DOHH2 (cell line): ENCODE measurements at regions not wholly inside any gene's neighbourhood (a gene's known extent, or its start where the extent isn't known, plus 50 kb on each side); places are given as distances from the start of the nearest gene placed in this dataset.

Source experiments
- EZH2phosphoT487 ChIP-seq: fragments of 200-600 bp; sonication (generic); IDR thresholded peaks from 2 replicates; pipeline ENCODE4 v1.6.1; 2017; ENCODE audit warnings: borderline replicate concordance, mild to moderate bottlenecking, antibody characterized with exemption, low read length, moderate library complexity, mixed read lengths
- TF ChIP-seq, protein P1 (sequence below): fragments of 200-600 bp; sonication (generic); IDR thresholded peaks from one replicate; pipeline ENCODE4 v1.5.1; 2014; ENCODE audit warnings: antibody characterized with exemption, mild to moderate bottlenecking, low read depth, low read length; ENCODE audit not compliant: poor library complexity, severe bottlenecking

DNA sequence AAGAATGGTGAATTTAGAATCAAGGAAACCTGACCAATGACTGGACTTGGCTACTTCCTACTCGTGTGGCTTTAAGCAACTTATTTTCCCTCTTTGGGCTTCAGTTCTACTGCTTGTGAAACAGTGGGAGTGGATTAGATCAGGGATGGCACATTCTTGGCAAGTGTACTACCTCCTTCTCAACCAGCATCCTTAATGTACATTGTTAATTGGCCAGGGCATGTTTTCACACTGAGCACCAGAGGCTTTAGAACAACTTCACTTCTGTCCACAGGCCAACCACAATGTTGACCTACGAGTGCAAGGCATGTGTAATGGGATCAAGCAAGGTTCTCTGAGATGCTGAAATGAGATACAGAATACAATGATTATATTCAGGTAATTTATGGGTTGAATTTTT, 315.3 kb downstream of the ADRA2A start:
- TF ChIP-seq, protein P1, sequence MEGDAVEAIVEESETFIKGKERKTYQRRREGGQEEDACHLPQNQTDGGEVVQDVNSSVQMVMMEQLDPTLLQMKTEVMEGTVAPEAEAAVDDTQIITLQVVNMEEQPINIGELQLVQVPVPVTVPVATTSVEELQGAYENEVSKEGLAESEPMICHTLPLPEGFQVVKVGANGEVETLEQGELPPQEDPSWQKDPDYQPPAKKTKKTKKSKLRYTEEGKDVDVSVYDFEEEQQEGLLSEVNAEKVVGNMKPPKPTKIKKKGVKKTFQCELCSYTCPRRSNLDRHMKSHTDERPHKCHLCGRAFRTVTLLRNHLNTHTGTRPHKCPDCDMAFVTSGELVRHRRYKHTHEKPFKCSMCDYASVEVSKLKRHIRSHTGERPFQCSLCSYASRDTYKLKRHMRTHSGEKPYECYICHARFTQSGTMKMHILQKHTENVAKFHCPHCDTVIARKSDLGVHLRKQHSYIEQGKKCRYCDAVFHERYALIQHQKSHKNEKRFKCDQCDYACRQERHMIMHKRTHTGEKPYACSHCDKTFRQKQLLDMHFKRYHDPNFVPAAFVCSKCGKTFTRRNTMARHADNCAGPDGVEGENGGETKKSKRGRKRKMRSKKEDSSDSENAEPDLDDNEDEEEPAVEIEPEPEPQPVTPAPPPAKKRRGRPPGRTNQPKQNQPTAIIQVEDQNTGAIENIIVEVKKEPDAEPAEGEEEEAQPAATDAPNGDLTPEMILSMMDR: no peak
- TF ChIP-seq EZH2phosphoT487: no peak
